A673 (cell line): ENCODE measurements at regions not wholly inside any gene's neighbourhood (a gene's known extent, or its start where the extent isn't known, plus 50 kb on each side); places are given as distances from the start of the nearest gene placed in this dataset.
"Not testable (repeated sequence)": the region's sequence is repeated elsewhere in the genome, so short reads cannot be mapped to it uniquely, and the experiment has no call there.

Experiments used
- BruUV-seq: library from RNA; stranded (reverse); fragments of 400-500 nt; replicated peaks from 2 replicates; lab custom pipeline; 2021; lab: Mats Ljungman, UMichigan
- CTCF ChIA-PET: fragments of 300-600 bp; sonication (Branson Sonifier 250); formaldehyde crosslinking; loops from one replicate; lab custom pipeline; 2022; ENCODE audit warnings: antibody characterized with exemption; lab: Charles Lee
- POLR2A ChIA-PET: fragments of 300-600 bp; sonication (Branson Sonifier 250); formaldehyde crosslinking; loops from one replicate; lab custom pipeline; 2022; ENCODE audit warnings: antibody characterized with exemption; ENCODE audit not compliant: low non-redundant PET; lab: Charles Lee
- DNase-seq: peaks from one replicate; pipeline ENCODE4 v3.0.0-alpha.2; 2015; ENCODE audit warnings: low spot score
- H3K27ac ChIP-seq: fragments of 200-600 bp; sonication (generic); 2 replicates; pipeline ENCODE4 v1.5.1; 2016; ENCODE audit warnings: mixed run types, low read depth, mild to moderate bottlenecking, mixed read lengths, antibody characterized with exemption, low read length; ENCODE audit not compliant: poor library complexity, severe bottlenecking
- H3K27me3 ChIP-seq: fragments of 200-600 bp; sonication (generic); replicated peaks from 2 replicates; pipeline ENCODE4 v1.6.1; 2017; ENCODE audit warnings: mixed run types, low read depth, mild to moderate bottlenecking, mixed read lengths, antibody characterized with exemption, low read length; ENCODE audit not compliant: insufficient read depth, poor library complexity
- H3K36me3 ChIP-seq: fragments of 200-600 bp; sonication (generic); 2 replicates; pipeline ENCODE4 v1.6.1; 2016; ENCODE audit warnings: mixed run types, mild to moderate bottlenecking, mixed read lengths, antibody characterized with exemption, low read length; ENCODE audit not compliant: insufficient read depth, poor library complexity, severe bottlenecking
- H3K4me1 ChIP-seq: fragments of 200-600 bp; sonication (generic); 2 replicates; pipeline ENCODE4 v1.6.1; 2017; ENCODE audit warnings: mixed run types, mild to moderate bottlenecking, mixed read lengths, antibody characterized with exemption, low read length; ENCODE audit not compliant: insufficient read depth, poor library complexity, severe bottlenecking
- H3K4me3 ChIP-seq: fragments of 200-600 bp; sonication (generic); 2 replicates; pipeline ENCODE4 v1.5.1; 2016; ENCODE audit warnings: low read depth, mixed run types, mild to moderate bottlenecking, mixed read lengths, low read length; ENCODE audit not compliant: poor library complexity, severe bottlenecking
- H3K9me3 ChIP-seq: fragments of 200-600 bp; sonication (generic); 2 replicates; pipeline ENCODE4 v1.6.1; 2016; ENCODE audit warnings: mixed run types, low read depth, mild to moderate bottlenecking, mixed read lengths, antibody characterized with exemption, low read length; ENCODE audit not compliant: poor library complexity, severe bottlenecking
- EZH2 ChIP-seq: fragments of 200-600 bp; sonication (generic); IDR thresholded peaks from 2 replicates; pipeline ENCODE4 v1.6.1; 2017; ENCODE audit warnings: borderline replicate concordance, low read depth, mild to moderate bottlenecking, mixed read lengths, antibody characterized with exemption, low read length; ENCODE audit not compliant: poor library complexity, severe bottlenecking
- intact Hi-C: fragments of 100-400 bp; cut with micrococcal nuclease; formaldehyde crosslinking; loops from one replicate; pipeline ENCODE4 v1.10.0; 2022; ENCODE audit not compliant: unreplicated experiment
- TF ChIP-seq, protein P1 (sequence below): fragments of 300-800, 200-600 bp; sonication (generic); conservative IDR thresholded peaks from 2 replicates; pipeline ENCODE4 v1.5.1; 2017; ENCODE audit warnings: low read depth, mild to moderate bottlenecking, antibody characterized with exemption, low read length, moderate library complexity, mixed read lengths

- Histone ChIP-seq H3K27ac (no peak overlapping the region), H3K27me3 (peaks cover 8% of the 10 kb centered on the region), H3K9me3 (no peaks in the 10 kb centered on the region), H3K36me3 (no peaks in the 10 kb centered on the region), H3K4me1 (no peaks in the 10 kb centered on the region), H3K4me3 (no peak overlapping the region)
- TF ChIP-seq, protein P1, sequence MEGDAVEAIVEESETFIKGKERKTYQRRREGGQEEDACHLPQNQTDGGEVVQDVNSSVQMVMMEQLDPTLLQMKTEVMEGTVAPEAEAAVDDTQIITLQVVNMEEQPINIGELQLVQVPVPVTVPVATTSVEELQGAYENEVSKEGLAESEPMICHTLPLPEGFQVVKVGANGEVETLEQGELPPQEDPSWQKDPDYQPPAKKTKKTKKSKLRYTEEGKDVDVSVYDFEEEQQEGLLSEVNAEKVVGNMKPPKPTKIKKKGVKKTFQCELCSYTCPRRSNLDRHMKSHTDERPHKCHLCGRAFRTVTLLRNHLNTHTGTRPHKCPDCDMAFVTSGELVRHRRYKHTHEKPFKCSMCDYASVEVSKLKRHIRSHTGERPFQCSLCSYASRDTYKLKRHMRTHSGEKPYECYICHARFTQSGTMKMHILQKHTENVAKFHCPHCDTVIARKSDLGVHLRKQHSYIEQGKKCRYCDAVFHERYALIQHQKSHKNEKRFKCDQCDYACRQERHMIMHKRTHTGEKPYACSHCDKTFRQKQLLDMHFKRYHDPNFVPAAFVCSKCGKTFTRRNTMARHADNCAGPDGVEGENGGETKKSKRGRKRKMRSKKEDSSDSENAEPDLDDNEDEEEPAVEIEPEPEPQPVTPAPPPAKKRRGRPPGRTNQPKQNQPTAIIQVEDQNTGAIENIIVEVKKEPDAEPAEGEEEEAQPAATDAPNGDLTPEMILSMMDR = no peak
- TF ChIP-seq EZH2 = no peak
- BruUV-seq = no TSS peak
- ChIA-PET POLR2A (no interaction called here), CTCF (no interaction called here)
- DNase-seq = no peak
- intact Hi-C loops = no loop called here
These were observed 807.8 kb downstream of the TRIB2 start for GRCh38 chr2:13524492-13524891.

DNA sequence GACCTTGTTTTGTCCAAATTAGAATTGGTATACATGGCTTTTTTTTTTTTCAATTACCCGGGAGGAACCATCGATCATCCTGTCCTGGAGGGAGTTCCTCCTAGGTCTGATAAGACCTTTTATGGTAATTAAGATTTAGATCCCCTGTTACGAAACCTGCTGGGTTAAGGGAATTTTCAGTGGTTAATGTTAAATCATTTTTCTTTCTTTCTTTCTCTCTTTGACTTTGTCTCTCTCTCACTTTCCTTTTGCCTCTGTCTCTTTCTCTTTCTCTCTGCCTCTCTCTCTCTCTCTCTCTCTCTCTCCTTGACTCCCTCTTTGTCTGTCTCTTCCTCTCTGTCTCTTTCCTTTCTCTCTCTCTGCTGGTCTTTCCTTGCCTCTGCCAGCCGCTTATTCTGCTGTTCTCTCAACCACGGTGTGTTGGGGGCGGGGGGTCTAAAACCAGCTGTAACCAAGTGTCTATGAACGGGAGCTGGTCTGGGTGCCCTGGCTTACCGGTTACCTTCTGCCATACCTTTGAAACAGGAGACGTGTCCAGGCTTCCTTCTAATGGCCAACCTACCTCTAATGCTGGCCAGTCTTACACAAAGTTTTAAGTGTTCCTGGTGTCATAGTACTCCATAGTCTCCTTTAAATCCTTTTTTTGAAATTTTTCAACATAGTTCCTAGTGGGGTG, 815.1 kb downstream of the TRIB2 start:
- DNase-seq, H3K4me1 ChIP-seq, H3K27me3 ChIP-seq, CTCF ChIA-PET, intact Hi-C loops, BruUV-seq, H3K27ac ChIP-seq, H3K9me3 ChIP-seq, POLR2A ChIA-PET, H3K36me3 ChIP-seq, H3K4me3 ChIP-seq: not testable (repeated sequence)

DNA sequence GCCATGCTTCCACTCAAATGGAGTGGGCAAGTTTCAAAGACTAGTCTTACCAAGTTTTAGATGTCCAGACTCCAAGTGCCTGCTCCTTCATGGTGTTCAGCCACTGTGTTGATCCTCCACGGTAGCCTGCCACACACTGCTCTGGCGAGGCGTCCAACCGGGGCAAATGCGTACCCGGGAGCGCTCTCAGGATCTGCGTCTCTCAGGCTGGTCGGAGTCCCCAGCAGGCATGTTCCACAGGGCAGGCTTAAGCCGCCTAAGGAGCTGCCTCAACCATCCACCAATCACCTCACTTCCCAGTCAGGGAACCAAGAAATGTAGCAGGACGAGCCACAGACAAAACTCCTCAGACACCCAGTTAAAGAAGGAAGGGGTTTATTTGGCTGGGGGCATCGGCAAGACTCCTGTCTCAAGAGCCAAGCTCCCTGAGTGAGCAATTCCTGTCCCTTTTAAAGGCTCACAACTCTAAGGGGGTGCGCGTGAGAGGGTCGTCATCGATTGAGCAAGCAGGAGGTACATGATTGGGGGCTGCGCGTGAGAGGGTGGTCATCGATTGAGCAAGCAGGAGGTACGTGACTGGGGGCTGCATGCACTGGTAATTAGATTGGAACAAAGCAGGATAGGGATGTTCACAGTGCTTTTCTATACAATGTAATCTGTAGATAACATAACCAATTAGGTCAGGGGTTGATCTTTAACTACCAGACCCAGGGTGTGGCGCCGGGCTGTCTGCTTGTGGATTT, 816.2 kb downstream of the TRIB2 start:
- H3K4me1 ChIP-seq, POLR2A ChIA-PET, H3K36me3 ChIP-seq, H3K27ac ChIP-seq, intact Hi-C loops, H3K9me3 ChIP-seq, CTCF ChIA-PET, H3K27me3 ChIP-seq, H3K4me3 ChIP-seq, DNase-seq, BruUV-seq: not testable (repeated sequence)

DNA sequence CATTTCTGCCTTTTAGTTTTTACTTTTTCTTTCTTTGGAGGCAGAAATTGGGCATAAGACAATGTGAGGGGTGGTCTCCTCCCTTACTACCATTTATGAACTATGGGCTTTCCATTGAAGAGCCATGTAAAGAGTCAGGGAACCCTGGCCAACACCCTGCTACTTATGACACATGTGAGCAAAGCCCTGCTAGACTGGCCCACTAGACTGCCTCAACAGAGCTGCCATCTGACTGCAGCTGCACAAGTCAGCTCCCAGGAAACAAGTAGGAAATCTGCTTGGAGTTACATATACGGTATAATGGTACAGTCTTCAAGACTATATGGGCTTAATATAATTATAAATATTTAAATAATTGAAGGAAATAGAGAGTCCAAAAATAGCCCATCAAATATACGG, 816.8 kb downstream of the TRIB2 start:
- CTCF ChIA-PET = no interaction called here
- no TSS peak for BruUV-seq
- H3K27me3 ChIP-seq = peaks cover 8% of the 10 kb centered on the region
- TF ChIP-seq, protein P1 = no peak
- TF ChIP-seq EZH2 = no peak
- H3K4me3 ChIP-seq = no peak overlapping the region
- intact Hi-C loops = no loop called here
- no peak overlapping the region for H3K27ac ChIP-seq
- no peaks in the 10 kb centered on the region for H3K4me1 ChIP-seq
- no peak for DNase-seq
- no peaks in the 10 kb centered on the region for H3K9me3 ChIP-seq
- H3K36me3 ChIP-seq = no peaks in the 10 kb centered on the region
- POLR2A ChIA-PET = no interaction called here
